Endometrium (tissue), 2 donors: ENCODE measurements at regions not wholly inside any gene's neighbourhood (a gene's known extent, or its start where the extent isn't known, plus 50 kb on each side); places are given as distances from the start of the nearest gene placed in this dataset.
"Not testable (repeated sequence)": the region's sequence is repeated elsewhere in the genome, so short reads cannot be mapped to it uniquely, and the experiment has no call there.

Experiments
- FAIRE-seq: peaks from 2 replicates; lab custom pipeline; 2012; peaks lifted over from hg19 to GRCh38; lab: Jason Lieb, UNC
- donor health status: control.
- donor health status: control.

GRCh38 chr10:64334084-64334483 lies 812.9 kb downstream of the REEP3 start:
- no peak for FAIRE-seq

- FAIRE-seq, result no peak
These were observed 823.0 kb downstream of the REEP3 start for GRCh38 chr10:64344211-64344610.

GRCh38 chr10:64345856-64346255 lies 824.7 kb downstream of the REEP3 start:
- no peak for FAIRE-seq

GRCh38 chr10:64346389-64346788 lies 825.2 kb downstream of the REEP3 start:
- no peak for FAIRE-seq

- no peak for FAIRE-seq
These were observed 829.5 kb downstream of the REEP3 start for GRCh38 chr10:64350665-64351064.

- FAIRE-seq, result no peak
These were observed 837.7 kb downstream of the REEP3 start for GRCh38 chr10:64358907-64359306.

GRCh38 chr10:64360240-64360639 lies 839.0 kb downstream of the REEP3 start:
- not testable (repeated sequence) for FAIRE-seq

GRCh38 chr10:64363687-64364086 lies 842.5 kb downstream of the REEP3 start:
- FAIRE-seq, result no peak

GRCh38 chr10:64365663-64366062 lies 844.5 kb downstream of the REEP3 start:
- FAIRE-seq, result no peak

GRCh38 chr10:64368298-64368697 lies 847.1 kb downstream of the REEP3 start:
- no peak for FAIRE-seq

GRCh38 chr10:64369885-64370773 lies 848.9 kb downstream of the REEP3 start:
- FAIRE-seq, result peak; percentile 15

GRCh38 chr10:64374346-64374745 lies 853.1 kb downstream of the REEP3 start:
- no peak for FAIRE-seq

- no peak for FAIRE-seq
These were observed 855.0 kb downstream of the REEP3 start for GRCh38 chr10:64376167-64376566.

- no peak for FAIRE-seq
These were observed 858.7 kb downstream of the REEP3 start for GRCh38 chr10:64379898-64380297.

- FAIRE-seq, result no peak
These were observed 864.2 kb downstream of the REEP3 start for GRCh38 chr10:64385355-64385754.

GRCh38 chr10:64394744-64395143 lies 873.5 kb downstream of the REEP3 start:
- no peak for FAIRE-seq

- peak; percentile 64 for FAIRE-seq
These were observed 875.0 kb downstream of the REEP3 start for GRCh38 chr10:64396105-64396708.

- no peak for FAIRE-seq
These were observed 875.9 kb downstream of the REEP3 start for GRCh38 chr10:64397125-64397524.

GRCh38 chr10:64408391-64409183 lies 887.4 kb downstream of the REEP3 start:
- FAIRE-seq, result no peak

- FAIRE-seq, result no peak
These were observed 888.1 kb downstream of the REEP3 start for GRCh38 chr10:64409349-64409748.

GRCh38 chr10:64416011-64416410 lies 894.8 kb downstream of the REEP3 start:
- FAIRE-seq, result no peak

- no peak for FAIRE-seq
These were observed 898.3 kb downstream of the REEP3 start for GRCh38 chr10:64419461-64419860.

GRCh38 chr10:64426745-64427144 lies 905.5 kb downstream of the REEP3 start:
- FAIRE-seq, result peak; percentile 21
